ENCODE measurements at regions not wholly inside any gene's neighbourhood (a gene's known extent, or its start where the extent isn't known, plus 50 kb on each side); places are given as distances from the start of the nearest gene placed in this dataset.

DNA sequence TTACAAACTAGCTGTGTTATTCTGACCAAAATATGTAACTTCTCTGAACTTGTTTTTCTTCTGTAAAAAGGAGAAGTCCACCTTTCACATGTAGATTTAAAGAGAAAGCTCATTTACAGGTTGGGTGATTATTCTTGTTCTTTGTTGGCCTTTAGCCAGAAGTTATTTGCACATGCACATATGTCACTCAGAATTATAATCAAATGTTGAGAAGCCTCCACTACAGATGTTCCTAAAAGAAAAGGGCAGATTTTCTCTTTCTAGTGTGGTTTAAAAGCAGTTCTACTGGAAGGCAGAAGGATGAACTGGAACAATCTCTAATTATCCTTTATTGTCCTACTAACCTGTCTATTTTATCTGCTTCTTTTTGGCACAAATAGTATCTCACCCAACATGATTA lies 209.8 kb upstream of the ELAVL2 start:
- no peak for TF ChIP-seq POLR2A (IDR thresholded peaks at IDR 0.05)
- TF ChIP-seq, protein P1, sequence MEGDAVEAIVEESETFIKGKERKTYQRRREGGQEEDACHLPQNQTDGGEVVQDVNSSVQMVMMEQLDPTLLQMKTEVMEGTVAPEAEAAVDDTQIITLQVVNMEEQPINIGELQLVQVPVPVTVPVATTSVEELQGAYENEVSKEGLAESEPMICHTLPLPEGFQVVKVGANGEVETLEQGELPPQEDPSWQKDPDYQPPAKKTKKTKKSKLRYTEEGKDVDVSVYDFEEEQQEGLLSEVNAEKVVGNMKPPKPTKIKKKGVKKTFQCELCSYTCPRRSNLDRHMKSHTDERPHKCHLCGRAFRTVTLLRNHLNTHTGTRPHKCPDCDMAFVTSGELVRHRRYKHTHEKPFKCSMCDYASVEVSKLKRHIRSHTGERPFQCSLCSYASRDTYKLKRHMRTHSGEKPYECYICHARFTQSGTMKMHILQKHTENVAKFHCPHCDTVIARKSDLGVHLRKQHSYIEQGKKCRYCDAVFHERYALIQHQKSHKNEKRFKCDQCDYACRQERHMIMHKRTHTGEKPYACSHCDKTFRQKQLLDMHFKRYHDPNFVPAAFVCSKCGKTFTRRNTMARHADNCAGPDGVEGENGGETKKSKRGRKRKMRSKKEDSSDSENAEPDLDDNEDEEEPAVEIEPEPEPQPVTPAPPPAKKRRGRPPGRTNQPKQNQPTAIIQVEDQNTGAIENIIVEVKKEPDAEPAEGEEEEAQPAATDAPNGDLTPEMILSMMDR (IDR thresholded peaks at IDR 0.05), result no peak

Measured in esophagus squamous epithelium (tissue), 4 donors.